Caco-2 (cell line): ENCODE measurements at regions not wholly inside any gene's neighbourhood (a gene's known extent, or its start where the extent isn't known, plus 50 kb on each side); places are given as distances from the start of the nearest gene placed in this dataset.

Source experiments
- BruUV-seq: library from RNA; stranded (reverse); fragments of 400-500 nt; replicated peaks from 2 replicates; lab custom pipeline; 2021; lab: Mats Ljungman, UMichigan
- CTCF ChIA-PET: fragments of 300-600 bp; sonication (Branson Sonifier 250); formaldehyde crosslinking; loops from one replicate; lab custom pipeline; 2022; ENCODE audit warnings: antibody characterized with exemption; lab: Charles Lee
- POLR2A ChIA-PET: fragments of 300-600 bp; sonication (Branson Sonifier 250); formaldehyde crosslinking; loops from one replicate; lab custom pipeline; 2022; ENCODE audit warnings: antibody characterized with exemption; lab: Charles Lee
- DNase-seq, 2 experiments: peaks; one replicate each; pipeline versions ENCODE4 v3.0.0 to v3.0.0-alpha.2; 2020 to 2022
- H3K27me3 ChIP-seq: replicated peaks from 2 replicates; pipeline ENCODE4 v1.6.0; 2011; ENCODE audit warnings: low read length; ENCODE audit not compliant: control insufficient read depth, insufficient read depth
- H3K36me3 ChIP-seq: 2 replicates; pipeline ENCODE4 v1.5.1; 2011; ENCODE audit warnings: low read length; ENCODE audit not compliant: control insufficient read depth, insufficient read depth
- H3K4me1 ChIP-seq: fragments of 250-450 bp; sonication (Bioruptor Pico); 2 replicates; pipeline ENCODE4 v1.5.1; 2020; ENCODE audit warnings: mild to moderate bottlenecking
- H3K4me3 ChIP-seq: 2 replicates; pipeline ENCODE4 v1.5.1; 2011; ENCODE audit warnings: low read depth, mild to moderate bottlenecking, control low read depth, low read length
- H3K9me3 ChIP-seq: fragments of 250-450 bp; sonication (Bioruptor Pico); 2 replicates; pipeline ENCODE4 v1.5.1; 2020; ENCODE audit warnings: mild to moderate bottlenecking, moderate library complexity
- H3K27ac Mint-ChIP-seq: one replicate; pipeline ENCODE4 v1.8.0; 2022; ENCODE audit warnings: mixed read lengths; ENCODE audit not compliant: unreplicated experiment
- H3K27me3 Mint-ChIP-seq: one replicate; pipeline ENCODE4 v1.8.0; 2022; ENCODE audit warnings: mixed read lengths; ENCODE audit not compliant: insufficient read depth, unreplicated experiment
- H3K36me3 Mint-ChIP-seq: one replicate; pipeline ENCODE4 v1.8.0; 2022; ENCODE audit warnings: mild to moderate bottlenecking, mixed read lengths; ENCODE audit not compliant: insufficient read depth, unreplicated experiment
- H3K4me1 Mint-ChIP-seq: one replicate; pipeline ENCODE4 v1.8.0; 2022; ENCODE audit warnings: low read depth, mixed read lengths; ENCODE audit not compliant: unreplicated experiment
- H3K4me3 Mint-ChIP-seq: one replicate; pipeline ENCODE4 v1.8.0; 2022; ENCODE audit warnings: mild to moderate bottlenecking, moderate library complexity, mixed read lengths; ENCODE audit not compliant: unreplicated experiment
- H3K9me3 Mint-ChIP-seq: one replicate; pipeline ENCODE4 v1.8.0; 2022; ENCODE audit warnings: mixed read lengths; ENCODE audit not compliant: unreplicated experiment
- intact Hi-C: fragments of 100-400 bp; cut with micrococcal nuclease; formaldehyde crosslinking; loops from one replicate; pipeline ENCODE4 v1.10.0; 2022; ENCODE audit not compliant: unreplicated experiment
- TF ChIP-seq, protein P1 (sequence below), 2 experiments: fragments of 200-600 bp in 1 of 2; IDR thresholded peaks; 1 replicate in 1 of 2; 2 replicates in 1 of 2; pipeline versions ENCODE4 v1.5.1 to v1.8.0; 2011 to 2022; ENCODE audit warnings: antibody characterized with exemption in 1 of 2, control low read depth in 1 of 2, inconsistent platforms in 1 of 2, low read depth in 1 of 2, low read length in 1 of 2, mild to moderate bottlenecking in 1 of 2, moderate library complexity in 1 of 2; ENCODE audit not compliant: insufficient read depth in 1 of 2, severe bottlenecking in 1 of 2, unreplicated experiment in 1 of 2

DNA sequence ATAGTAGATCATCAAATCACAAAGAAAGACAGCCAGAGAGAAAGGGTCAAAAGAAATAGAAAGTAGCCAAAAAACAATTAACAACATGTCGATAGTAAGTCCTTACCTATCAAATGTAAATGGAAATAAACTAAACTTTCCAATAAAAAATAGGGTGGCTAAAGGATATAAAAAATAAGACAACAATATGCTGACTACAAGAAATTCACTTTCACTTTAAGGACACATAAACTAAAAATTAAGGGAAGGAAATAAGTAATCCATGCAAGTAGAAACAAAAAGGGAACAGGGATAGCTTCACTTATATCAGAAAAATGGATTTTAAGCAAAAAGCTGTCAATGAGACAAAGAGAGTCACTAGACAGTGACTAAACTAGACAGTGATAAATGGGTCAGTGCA, 903.9 kb upstream of the ZEB2 start:
- intact Hi-C loops, result no loop called here
- TF ChIP-seq, protein P1, sequence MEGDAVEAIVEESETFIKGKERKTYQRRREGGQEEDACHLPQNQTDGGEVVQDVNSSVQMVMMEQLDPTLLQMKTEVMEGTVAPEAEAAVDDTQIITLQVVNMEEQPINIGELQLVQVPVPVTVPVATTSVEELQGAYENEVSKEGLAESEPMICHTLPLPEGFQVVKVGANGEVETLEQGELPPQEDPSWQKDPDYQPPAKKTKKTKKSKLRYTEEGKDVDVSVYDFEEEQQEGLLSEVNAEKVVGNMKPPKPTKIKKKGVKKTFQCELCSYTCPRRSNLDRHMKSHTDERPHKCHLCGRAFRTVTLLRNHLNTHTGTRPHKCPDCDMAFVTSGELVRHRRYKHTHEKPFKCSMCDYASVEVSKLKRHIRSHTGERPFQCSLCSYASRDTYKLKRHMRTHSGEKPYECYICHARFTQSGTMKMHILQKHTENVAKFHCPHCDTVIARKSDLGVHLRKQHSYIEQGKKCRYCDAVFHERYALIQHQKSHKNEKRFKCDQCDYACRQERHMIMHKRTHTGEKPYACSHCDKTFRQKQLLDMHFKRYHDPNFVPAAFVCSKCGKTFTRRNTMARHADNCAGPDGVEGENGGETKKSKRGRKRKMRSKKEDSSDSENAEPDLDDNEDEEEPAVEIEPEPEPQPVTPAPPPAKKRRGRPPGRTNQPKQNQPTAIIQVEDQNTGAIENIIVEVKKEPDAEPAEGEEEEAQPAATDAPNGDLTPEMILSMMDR (IDR thresholded peaks at IDR 0.05; ENCODE audit: insufficient read depth in 1 of 2, low read depth in 1 of 2, low read length in 1 of 2, severe bottlenecking in 1 of 2, unreplicated experiment in 1 of 2), result no peak
- H3K4me3 Mint-ChIP-seq, result no peak overlapping the region
- DNase-seq, result no peak
- BruUV-seq, result no TSS peak
- H3K36me3 Mint-ChIP-seq, result no peaks in the 10 kb centered on the region
- Histone ChIP-seq H3K4me3 (no peak overlapping the region), H3K27me3 (no peaks in the 10 kb centered on the region), H3K9me3 (no peaks in the 10 kb centered on the region), H3K4me1 (no peaks in the 10 kb centered on the region), H3K36me3 (no peaks in the 10 kb centered on the region)
- peaks cover 4% of the 10 kb centered on the region for H3K27me3 Mint-ChIP-seq
- H3K4me1 Mint-ChIP-seq, result no peaks in the 10 kb centered on the region
- H3K9me3 Mint-ChIP-seq, result peaks cover 18% of the 10 kb centered on the region
- CTCF ChIA-PET, result no interaction called here
- POLR2A ChIA-PET, result no interaction called here
- no peak overlapping the region for H3K27ac Mint-ChIP-seq

DNA sequence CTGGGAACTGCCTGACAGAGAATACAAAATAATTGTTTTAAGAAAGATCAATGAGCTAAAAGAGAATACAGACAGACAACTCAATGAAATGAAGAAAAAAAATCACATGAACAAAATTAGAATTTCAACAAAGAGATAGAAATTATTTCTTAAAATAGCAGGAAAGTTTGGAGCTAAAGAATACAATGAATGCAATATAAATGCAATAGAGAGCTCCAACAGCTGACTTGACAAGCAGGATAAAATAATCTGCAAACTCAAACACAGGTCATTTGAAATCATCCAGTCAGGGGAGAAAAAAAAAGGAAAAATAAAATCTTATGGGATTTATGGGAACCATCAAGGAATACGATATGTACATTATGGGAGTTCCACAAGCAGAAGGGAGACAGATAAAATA, 902.7 kb upstream of the ZEB2 start:
- intact Hi-C loops, result no loop called here
- peaks cover 18% of the 10 kb centered on the region for H3K9me3 Mint-ChIP-seq
- H3K4me1 Mint-ChIP-seq, result no peaks in the 10 kb centered on the region
- H3K27me3 Mint-ChIP-seq, result peaks cover 4% of the 10 kb centered on the region
- no peak for DNase-seq
- no TSS peak for BruUV-seq
- TF ChIP-seq, protein P1 (IDR thresholded peaks at IDR 0.05; ENCODE audit: insufficient read depth in 1 of 2, low read depth in 1 of 2, low read length in 1 of 2, severe bottlenecking in 1 of 2, unreplicated experiment in 1 of 2), result no peak
- no peak overlapping the region for H3K4me3 Mint-ChIP-seq
- Histone ChIP-seq H3K4me3 (no peak overlapping the region), H3K9me3 (no peaks in the 10 kb centered on the region), H3K36me3 (no peaks in the 10 kb centered on the region), H3K4me1 (no peaks in the 10 kb centered on the region), H3K27me3 (no peaks in the 10 kb centered on the region)
- H3K27ac Mint-ChIP-seq, result no peak overlapping the region
- ChIA-PET CTCF (no interaction called here), POLR2A (no interaction called here)
- no peaks in the 10 kb centered on the region for H3K36me3 Mint-ChIP-seq

DNA sequence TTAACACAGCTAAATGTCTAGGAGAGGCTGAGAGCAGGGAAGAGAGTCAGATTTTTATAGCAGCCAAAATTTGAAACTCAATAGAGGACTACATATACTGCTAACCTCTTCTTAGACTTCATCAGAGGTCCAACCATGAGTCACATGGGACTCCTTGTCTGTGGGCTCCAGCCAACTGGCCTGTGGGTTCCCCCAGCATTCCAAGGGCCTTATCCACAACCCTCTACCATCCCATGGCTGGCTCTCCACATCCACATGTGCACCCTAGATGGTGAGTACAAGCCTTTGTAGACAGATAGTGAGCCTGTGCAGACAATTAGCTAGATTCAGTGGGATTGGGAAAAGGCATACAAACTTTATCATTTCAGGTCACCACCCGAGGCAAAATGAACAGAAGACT, 901.9 kb upstream of the ZEB2 start:
- Histone ChIP-seq H3K36me3 (no peaks in the 10 kb centered on the region), H3K27me3 (no peaks in the 10 kb centered on the region), H3K9me3 (no peaks in the 10 kb centered on the region), H3K4me3 (no peak overlapping the region), H3K4me1 (no peaks in the 10 kb centered on the region)
- CTCF ChIA-PET, result no interaction called here
- intact Hi-C loops, result no loop called here
- POLR2A ChIA-PET, result no interaction called here
- H3K4me3 Mint-ChIP-seq, result no peak overlapping the region
- H3K36me3 Mint-ChIP-seq, result no peaks in the 10 kb centered on the region
- H3K27me3 Mint-ChIP-seq, result peaks cover 4% of the 10 kb centered on the region
- no peak for DNase-seq
- no peaks in the 10 kb centered on the region for H3K4me1 Mint-ChIP-seq
- H3K27ac Mint-ChIP-seq, result no peak overlapping the region
- TF ChIP-seq, protein P1 (IDR thresholded peaks at IDR 0.05; ENCODE audit: insufficient read depth in 1 of 2, low read depth in 1 of 2, low read length in 1 of 2, severe bottlenecking in 1 of 2, unreplicated experiment in 1 of 2), result no peak
- no TSS peak for BruUV-seq
- peaks cover 18% of the 10 kb centered on the region for H3K9me3 Mint-ChIP-seq
